Stomach (tissue), 8 donors: ENCODE measurements at regions not wholly inside any gene's neighbourhood (a gene's known extent, or its start where the extent isn't known, plus 50 kb on each side); places are given as distances from the start of the nearest gene placed in this dataset.
A peak's percentile ranks its signal among the peaks of the same experiment; 100 is the strongest.

Experiments
- DNase-seq, 2 donors: peaks; one replicate each; pipeline versions ENCODE4 v3.0.0 to v3.0.0-alpha.2; 2013 to 2019
- H3K27ac ChIP-seq, 5 donors: fragments of 200-600 bp in 4 of 5; sonication (generic) in 4 of 5; one replicate each; pipeline ENCODE4 v1.5.1; 2013 to 2019; ENCODE audit warnings: mild to moderate bottlenecking in 1 of 5, moderate library complexity in 1 of 5
- H3K27me3 ChIP-seq, 3 donors: fragments of 200-600 bp; sonication (generic); one replicate each; pipeline ENCODE4 v1.5.1; 2017 to 2019; ENCODE audit warnings: mixed run types in 1 of 3
- H3K36me3 ChIP-seq, 4 donors: fragments of 200-600 bp; sonication (generic); 1 replicate in 3 of 4; 2 replicates in 1 of 4; pipeline ENCODE4 v1.5.1; 2016 to 2019
- H3K4me1 ChIP-seq, 4 donors: fragments of 200-600 bp; sonication (generic); one replicate each; pipeline ENCODE4 v1.5.1; 2016 to 2019
- H3K4me3 ChIP-seq, 4 donors: fragments of 200-600 bp; sonication (generic) in 3 of 4; one replicate each; pipeline ENCODE4 v1.5.1; 2016 to 2019; ENCODE audit warnings: mild to moderate bottlenecking in 1 of 4
- H3K9me3 ChIP-seq, 4 donors: fragments of 200-600 bp; sonication (generic); one replicate each; pipeline ENCODE4 v1.5.1; 2016 to 2019
- CTCF ChIP-seq, 7 experiments: fragments of 450-650 bp in 4 of 7; fragments of 200-600 bp in 3 of 7; sonication (generic) in 3 of 7; IDR thresholded peaks; one replicate each; pipeline ENCODE4 v1.5.1; 2016 to 2019; ENCODE audit warnings: antibody characterized with exemption in 7 of 7, control low read depth in 2 of 7, mild to moderate bottlenecking in 1 of 7
- EP300 ChIP-seq: sonication (generic); formaldehyde crosslinking; IDR thresholded peaks from one replicate; pipeline ENCODE4 v1.6.1; 2017; ENCODE audit warnings: antibody characterized with exemption
- POLR2A ChIP-seq, 4 donors: fragments of 450-650 bp; IDR thresholded peaks; one replicate each; pipeline ENCODE4 v1.6.1; 2016; ENCODE audit warnings: antibody characterized with exemption in 4 of 4, control low read depth in 2 of 4, mild to moderate bottlenecking in 1 of 4, moderate library complexity in 1 of 4
- POLR2AphosphoS5 ChIP-seq, 3 donors: sonication (generic); formaldehyde crosslinking; IDR thresholded peaks; one replicate each; pipeline ENCODE4 v1.6.1; 2016; ENCODE audit warnings: antibody characterized with exemption in 3 of 3
- WGBS, 5 donors: extraction: QIAGEN DNeasy Blood & Tissue Kit in 3 of 5; methylation state at CpG; one replicate each; pipeline versions ENCODE4 v1.1.5 to v1.1.7; 2013 to 2018; 5-methylcytosine and 5-hydroxymethylcytosine counted together
- intact Hi-C: fragments of 100-400 bp; cut with DNase I; formaldehyde crosslinking; loops from one replicate; pipeline ENCODE4 v1.15.1; 2023; ENCODE audit warnings: low total_unique reads
- donor health status: healthy with polysubstance abuse.
- donor health status: Bipolar disorder and iron deficiency.
- donor health status: healthy.

- H3K4me3 ChIP-seq: no peak overlapping the region
- H3K27ac ChIP-seq: no peak overlapping the region
- H3K27me3 ChIP-seq: no peaks in the 10 kb centered on the region
- H3K36me3 ChIP-seq: no peaks in the 10 kb centered on the region
- no peak for DNase-seq
- intact Hi-C loops: no loop called here
- H3K9me3 ChIP-seq: no peaks in the 10 kb centered on the region
- H3K4me1 ChIP-seq: peaks cover 5 to 53% (median 32%) of the 10 kb centered on the region in 4 donors
- 79 to 90% (median 89%) methylated on average over 5 of the region's 5 CpGs for WGBS, 5 donors
- TF ChIP-seq POLR2A (IDR thresholded peaks at IDR 0.05) (no peak), POLR2AphosphoS5 (IDR thresholded peaks at IDR 0.05) (no peak), EP300 (no peak), CTCF (IDR thresholded peaks at IDR 0.05) (no peak)
Observed at GRCh38 chr11:27214713-27215112, 148.3 kb downstream of the CCDC34 start.

GRCh38 chr11:27213232-27213660 lies 149.8 kb downstream of the CCDC34 start:
- H3K4me3 ChIP-seq: no peak overlapping the region
- peaks cover 5 to 61% (median 29%) of the 10 kb centered on the region in 4 donors for H3K4me1 ChIP-seq
- H3K9me3 ChIP-seq: no peaks in the 10 kb centered on the region
- H3K27me3 ChIP-seq: no peaks in the 10 kb centered on the region
- peak in 1 of 2 donors; percentile 75 for DNase-seq
- 6 to 19% (median 12%) methylated on average over 4 of the region's 4 CpGs for WGBS, 5 donors
- no peaks in the 10 kb centered on the region for H3K36me3 ChIP-seq
- H3K27ac ChIP-seq: peak overlapping the region in 2 of 5 donors; percentile 52 to 59
- TF ChIP-seq CTCF (IDR thresholded peaks at IDR 0.05) (no peak), POLR2AphosphoS5 (IDR thresholded peaks at IDR 0.05) (peak in 2 of 3 donors; percentile 4 to 60)
- intact Hi-C loops: no loop called here

- TF ChIP-seq EP300: no peak
- TF ChIP-seq POLR2A (IDR thresholded peaks at IDR 0.05): no peak
- TF ChIP-seq POLR2AphosphoS5 (IDR thresholded peaks at IDR 0.05): no peak
- TF ChIP-seq CTCF (IDR thresholded peaks at IDR 0.05): no peak
- Histone ChIP-seq H3K27me3 (no peaks in the 10 kb centered on the region), H3K27ac (no peak overlapping the region), H3K36me3 (no peaks in the 10 kb centered on the region), H3K4me3 (no peak overlapping the region), H3K4me1 (peaks cover 5 to 53% (median 27%) of the 10 kb centered on the region in 4 donors), H3K9me3 (no peaks in the 10 kb centered on the region)
- DNase-seq: no peak
- intact Hi-C loops: no loop called here
- 68 to 91% (median 87%) methylated on average over 2 of the region's 2 CpGs for WGBS, 5 donors
Observed at GRCh38 chr11:27212248-27212780, 150.7 kb downstream of the CCDC34 start.

- Histone ChIP-seq H3K27me3 (no peaks in the 10 kb centered on the region), H3K36me3 (no peaks in the 10 kb centered on the region), H3K4me3 (no peak overlapping the region), H3K27ac (no peak overlapping the region), H3K4me1 (peaks cover 5 to 46% (median 25%) of the 10 kb centered on the region in 4 donors), H3K9me3 (no peaks in the 10 kb centered on the region)
- DNase-seq: no peak
- WGBS, 5 donors: 88 to 93% (median 92%) methylated on average over 8 of the region's 8 CpGs
- intact Hi-C loops: no loop called here
- TF ChIP-seq EP300: no peak
- TF ChIP-seq POLR2A (IDR thresholded peaks at IDR 0.05): no peak
- no peak for TF ChIP-seq POLR2AphosphoS5 (IDR thresholded peaks at IDR 0.05)
- peak in 1 of 7 experiments; percentile 6 for TF ChIP-seq CTCF (IDR thresholded peaks at IDR 0.05)
Observed at GRCh38 chr11:27211370-27212127, 151.5 kb downstream of the CCDC34 start.
